ENCODE measurements at regions not wholly inside any gene's neighbourhood (a gene's known extent, or its start where the extent isn't known, plus 50 kb on each side); places are given as distances from the start of the nearest gene placed in this dataset.

DNA sequence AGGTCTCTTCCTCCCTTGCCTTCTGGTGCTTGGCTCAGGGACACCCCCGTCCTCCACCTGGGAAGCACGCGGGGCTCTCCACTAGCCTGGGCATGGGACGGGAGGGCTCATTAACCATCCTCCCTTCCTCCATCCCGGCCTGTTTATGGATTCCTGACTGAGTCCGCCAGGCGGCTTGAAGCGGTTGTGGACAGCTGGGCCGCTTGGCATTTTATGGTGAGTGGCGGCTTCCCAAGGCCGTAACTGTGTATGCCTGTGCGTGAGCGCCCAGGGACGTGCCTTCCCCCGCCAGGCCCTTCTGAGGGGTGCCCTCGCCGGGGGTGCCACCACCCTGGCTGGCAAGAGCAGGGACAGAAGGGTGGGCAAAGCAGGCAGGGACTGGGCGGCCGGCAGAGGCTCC lies 202.8 kb downstream of the URI1 start:
- no peak for DNase-seq (ENCODE audit: low spot score)
- TF ChIP-seq, protein P1, sequence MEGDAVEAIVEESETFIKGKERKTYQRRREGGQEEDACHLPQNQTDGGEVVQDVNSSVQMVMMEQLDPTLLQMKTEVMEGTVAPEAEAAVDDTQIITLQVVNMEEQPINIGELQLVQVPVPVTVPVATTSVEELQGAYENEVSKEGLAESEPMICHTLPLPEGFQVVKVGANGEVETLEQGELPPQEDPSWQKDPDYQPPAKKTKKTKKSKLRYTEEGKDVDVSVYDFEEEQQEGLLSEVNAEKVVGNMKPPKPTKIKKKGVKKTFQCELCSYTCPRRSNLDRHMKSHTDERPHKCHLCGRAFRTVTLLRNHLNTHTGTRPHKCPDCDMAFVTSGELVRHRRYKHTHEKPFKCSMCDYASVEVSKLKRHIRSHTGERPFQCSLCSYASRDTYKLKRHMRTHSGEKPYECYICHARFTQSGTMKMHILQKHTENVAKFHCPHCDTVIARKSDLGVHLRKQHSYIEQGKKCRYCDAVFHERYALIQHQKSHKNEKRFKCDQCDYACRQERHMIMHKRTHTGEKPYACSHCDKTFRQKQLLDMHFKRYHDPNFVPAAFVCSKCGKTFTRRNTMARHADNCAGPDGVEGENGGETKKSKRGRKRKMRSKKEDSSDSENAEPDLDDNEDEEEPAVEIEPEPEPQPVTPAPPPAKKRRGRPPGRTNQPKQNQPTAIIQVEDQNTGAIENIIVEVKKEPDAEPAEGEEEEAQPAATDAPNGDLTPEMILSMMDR (IDR thresholded peaks at IDR 0.05; ENCODE audit: unreplicated experiment): no peak
- H3K4me1 Mint-ChIP-seq (ENCODE audit: unreplicated experiment): peaks cover 9% of the 10 kb centered on the region
- H3K4me3 Mint-ChIP-seq (ENCODE audit: unreplicated experiment): no peak overlapping the region
- H3K36me3 Mint-ChIP-seq (ENCODE audit: low read depth, unreplicated experiment): no peaks in the 10 kb centered on the region
- no peaks in the 10 kb centered on the region for H3K9me3 Mint-ChIP-seq (ENCODE audit: unreplicated experiment)
- H3K27me3 Mint-ChIP-seq (ENCODE audit: unreplicated experiment): no peaks in the 10 kb centered on the region
- no peak overlapping the region for H3K27ac Mint-ChIP-seq (ENCODE audit: unreplicated experiment)

DNA sequence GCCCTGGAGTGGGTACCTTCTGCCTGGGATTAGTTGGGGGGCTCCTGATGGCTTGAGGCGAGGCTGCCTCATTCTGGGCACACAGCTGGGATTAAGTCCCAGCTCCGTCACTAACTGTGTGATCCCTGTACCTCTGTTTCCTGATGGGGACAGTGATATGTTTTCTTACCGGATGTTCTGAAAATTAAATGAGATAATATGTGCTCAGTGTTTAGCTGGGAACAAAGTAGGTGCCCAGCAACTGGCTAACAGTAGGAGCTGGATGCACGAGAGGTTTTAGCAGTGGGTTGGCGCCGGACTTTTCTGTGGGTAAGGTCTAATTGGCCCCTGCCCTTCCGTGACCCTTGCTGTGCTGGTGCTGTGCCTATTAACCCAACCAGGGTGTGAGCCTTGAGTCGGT lies 203.4 kb downstream of the URI1 start:
- DNase-seq (ENCODE audit: low spot score): no peak

DNA sequence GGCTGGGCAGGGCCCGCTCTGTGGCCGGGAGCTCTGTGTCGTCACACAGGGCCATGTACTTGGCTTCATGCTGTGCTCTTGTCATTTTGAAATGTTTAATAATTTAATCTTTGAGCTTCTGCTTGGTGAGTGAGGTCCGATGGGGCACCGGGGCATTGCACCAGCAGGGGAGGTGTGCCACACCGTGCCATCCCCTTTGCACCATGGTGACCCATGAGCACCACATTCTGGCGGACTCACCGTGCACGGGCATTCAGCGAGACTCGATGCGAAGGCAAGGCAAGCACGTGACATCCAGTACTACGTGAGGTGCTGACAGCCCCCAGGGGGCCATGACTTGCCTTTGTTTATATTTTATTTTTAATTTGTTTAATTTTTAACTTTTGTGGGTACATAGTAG lies 204.3 kb downstream of the URI1 start:
- no peaks in the 10 kb centered on the region for H3K36me3 Mint-ChIP-seq (ENCODE audit: low read depth, unreplicated experiment)
- no peak overlapping the region for H3K27ac Mint-ChIP-seq (ENCODE audit: unreplicated experiment)
- no peak overlapping the region for H3K4me3 Mint-ChIP-seq (ENCODE audit: unreplicated experiment)
- H3K9me3 Mint-ChIP-seq (ENCODE audit: unreplicated experiment): no peaks in the 10 kb centered on the region
- no peaks in the 10 kb centered on the region for H3K27me3 Mint-ChIP-seq (ENCODE audit: unreplicated experiment)
- DNase-seq (ENCODE audit: low spot score): no peak
- TF ChIP-seq, protein P1 (IDR thresholded peaks at IDR 0.05; ENCODE audit: unreplicated experiment): no peak
- H3K4me1 Mint-ChIP-seq (ENCODE audit: unreplicated experiment): peaks cover 9% of the 10 kb centered on the region

More for the DNA sequence above, 203.4 kb downstream of the URI1 start:
- TF ChIP-seq, protein P1 (IDR thresholded peaks at IDR 0.05; ENCODE audit: unreplicated experiment): no peak
- Mint-ChIP-seq H3K4me3 (ENCODE audit: unreplicated experiment) (no peak overlapping the region), H3K27ac (ENCODE audit: unreplicated experiment) (no peak overlapping the region), H3K9me3 (ENCODE audit: unreplicated experiment) (no peaks in the 10 kb centered on the region), H3K4me1 (ENCODE audit: unreplicated experiment) (peaks cover 9% of the 10 kb centered on the region), H3K27me3 (ENCODE audit: unreplicated experiment) (no peaks in the 10 kb centered on the region), H3K36me3 (ENCODE audit: low read depth, unreplicated experiment) (no peaks in the 10 kb centered on the region)

DNA sequence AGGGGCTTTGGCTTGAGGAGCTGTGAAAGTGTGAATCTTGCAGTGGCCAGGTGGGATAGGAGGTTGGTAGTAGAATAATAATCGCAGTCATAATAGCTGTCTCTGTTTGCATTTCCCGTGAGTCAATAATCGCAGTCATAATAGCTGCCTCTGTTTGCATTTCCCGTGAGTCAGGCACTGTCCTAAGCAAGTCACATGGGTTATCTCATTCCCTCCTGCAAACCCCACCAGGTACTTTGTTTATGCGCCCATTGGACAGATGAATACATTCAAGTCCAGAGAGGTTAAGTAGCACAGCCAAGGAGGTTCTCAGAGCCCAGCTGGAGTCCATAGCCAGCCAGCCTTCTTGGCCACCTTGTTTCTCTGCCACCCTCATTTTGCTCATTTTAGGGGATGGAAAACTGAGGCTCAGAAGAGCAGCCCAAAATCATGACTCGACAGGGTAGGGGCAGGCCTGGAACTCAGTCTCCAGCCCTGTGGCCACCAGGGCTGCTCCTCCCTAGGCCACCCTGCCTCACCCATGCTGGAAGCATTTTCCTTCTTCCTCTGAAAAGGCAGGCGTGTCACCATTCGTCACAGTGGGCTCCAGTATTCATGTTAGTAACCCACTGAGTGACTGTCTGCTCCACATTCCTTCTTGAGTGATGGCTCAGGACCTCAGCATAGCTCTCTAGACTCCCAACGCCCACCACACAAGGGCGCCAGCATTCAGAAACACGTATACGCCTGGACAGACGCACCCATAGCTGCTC lies 206.2 kb downstream of the URI1 start:
- Mint-ChIP-seq H3K4me3 (ENCODE audit: unreplicated experiment) (no peak overlapping the region), H3K4me1 (ENCODE audit: unreplicated experiment) (peaks cover 9% of the 10 kb centered on the region), H3K27ac (ENCODE audit: unreplicated experiment) (no peak overlapping the region), H3K9me3 (ENCODE audit: unreplicated experiment) (no peaks in the 10 kb centered on the region), H3K27me3 (ENCODE audit: unreplicated experiment) (no peaks in the 10 kb centered on the region), H3K36me3 (ENCODE audit: low read depth, unreplicated experiment) (no peaks in the 10 kb centered on the region)
- no peak for DNase-seq (ENCODE audit: low spot score)
- TF ChIP-seq, protein P1 (IDR thresholded peaks at IDR 0.05; ENCODE audit: unreplicated experiment): no peak

DNA sequence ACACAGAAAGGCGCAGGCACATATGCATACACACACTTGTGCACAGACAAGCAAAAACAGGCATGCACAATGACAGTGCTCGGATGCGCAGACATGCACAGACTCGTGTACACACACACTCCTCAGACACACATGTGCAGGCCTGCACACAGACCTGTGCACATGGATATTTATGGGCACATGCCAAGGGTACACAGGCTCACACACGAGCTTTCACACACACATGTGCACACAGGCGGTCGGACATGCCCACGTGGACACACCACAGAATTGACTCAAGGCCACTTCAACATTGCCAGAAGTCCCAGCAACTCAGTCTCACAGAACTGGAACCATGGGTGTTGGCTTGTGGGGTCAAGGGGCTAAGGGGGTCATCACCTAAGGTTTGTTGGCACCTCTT lies 206.8 kb downstream of the URI1 start:
- no peaks in the 10 kb centered on the region for H3K9me3 Mint-ChIP-seq (ENCODE audit: unreplicated experiment)
- H3K27me3 Mint-ChIP-seq (ENCODE audit: unreplicated experiment): no peaks in the 10 kb centered on the region
- TF ChIP-seq, protein P1 (IDR thresholded peaks at IDR 0.05; ENCODE audit: unreplicated experiment): no peak
- H3K4me1 Mint-ChIP-seq (ENCODE audit: unreplicated experiment): peaks cover 7% of the 10 kb centered on the region
- H3K4me3 Mint-ChIP-seq (ENCODE audit: unreplicated experiment): no peak overlapping the region
- H3K36me3 Mint-ChIP-seq (ENCODE audit: low read depth, unreplicated experiment): no peaks in the 10 kb centered on the region
- no peak overlapping the region for H3K27ac Mint-ChIP-seq (ENCODE audit: unreplicated experiment)
- no peak for DNase-seq (ENCODE audit: low spot score)
